ENCODE measurements at regions not wholly inside any gene's neighbourhood (a gene's known extent, or its start where the extent isn't known, plus 50 kb on each side); places are given as distances from the start of the nearest gene placed in this dataset.

GRCh38 chr6:85065831-85066230 lies 301.4 kb upstream of the TBX18 start:
- no peak overlapping the region for H3K4me3 Mint-ChIP-seq
- no peaks in the 10 kb centered on the region for H3K36me3 Mint-ChIP-seq (ENCODE audit: low read depth)
- H3K27ac Mint-ChIP-seq = no peak overlapping the region
- TF ChIP-seq CTCF (IDR thresholded peaks at IDR 0.05; ENCODE audit: unreplicated experiment in 3 of 3) = no peak
- no peaks in the 10 kb centered on the region for H3K4me1 Mint-ChIP-seq
- peaks cover 4% of the 10 kb centered on the region for H3K9me3 Mint-ChIP-seq
- no peaks in the 10 kb centered on the region for H3K27me3 Mint-ChIP-seq (ENCODE audit: low read depth)

- TF ChIP-seq CTCF (IDR thresholded peaks at IDR 0.05; ENCODE audit: unreplicated experiment in 3 of 3) = no peak
- Mint-ChIP-seq H3K27me3 (ENCODE audit: low read depth) (no peaks in the 10 kb centered on the region), H3K27ac (peak overlapping the region in 1 of 3 experiments; percentile 25), H3K4me3 (no peak overlapping the region), H3K36me3 (ENCODE audit: low read depth) (no peaks in the 10 kb centered on the region), H3K9me3 (no peaks in the 10 kb centered on the region), H3K4me1 (no peaks in the 10 kb centered on the region)
Measured at GRCh38 chr6:85063611-85064010, 299.2 kb upstream of the TBX18 start.

- TF ChIP-seq CTCF (IDR thresholded peaks at IDR 0.05; ENCODE audit: unreplicated experiment in 3 of 3) = no peak
- Mint-ChIP-seq H3K4me3 (no peak overlapping the region), H3K9me3 (no peaks in the 10 kb centered on the region), H3K27ac (peak overlapping the region in 1 of 3 experiments; percentile 25), H3K4me1 (no peaks in the 10 kb centered on the region), H3K36me3 (ENCODE audit: low read depth) (no peaks in the 10 kb centered on the region), H3K27me3 (ENCODE audit: low read depth) (no peaks in the 10 kb centered on the region)
Measured at GRCh38 chr6:85062884-85063283, 298.5 kb upstream of the TBX18 start.

GRCh38 chr6:85058806-85059205 lies 294.4 kb upstream of the TBX18 start:
- Mint-ChIP-seq H3K27ac (no peak overlapping the region), H3K9me3 (no peaks in the 10 kb centered on the region), H3K4me3 (no peak overlapping the region), H3K36me3 (ENCODE audit: low read depth) (no peaks in the 10 kb centered on the region), H3K27me3 (ENCODE audit: low read depth) (no peaks in the 10 kb centered on the region), H3K4me1 (no peaks in the 10 kb centered on the region)
- TF ChIP-seq CTCF (IDR thresholded peaks at IDR 0.05; ENCODE audit: unreplicated experiment in 3 of 3) = no peak

GRCh38 chr6:85050149-85050548 lies 285.8 kb upstream of the TBX18 start:
- H3K4me3 Mint-ChIP-seq = no peak overlapping the region
- no peaks in the 10 kb centered on the region for H3K4me1 Mint-ChIP-seq
- no peaks in the 10 kb centered on the region for H3K27me3 Mint-ChIP-seq (ENCODE audit: low read depth)
- no peaks in the 10 kb centered on the region for H3K9me3 Mint-ChIP-seq
- no peaks in the 10 kb centered on the region for H3K36me3 Mint-ChIP-seq (ENCODE audit: low read depth)
- no peak overlapping the region for H3K27ac Mint-ChIP-seq
- TF ChIP-seq CTCF (IDR thresholded peaks at IDR 0.05; ENCODE audit: unreplicated experiment in 3 of 3) = no peak

- H3K4me1 Mint-ChIP-seq = no peaks in the 10 kb centered on the region
- no peak overlapping the region for H3K4me3 Mint-ChIP-seq
- no peak for TF ChIP-seq CTCF (IDR thresholded peaks at IDR 0.05; ENCODE audit: unreplicated experiment in 3 of 3)
- H3K27me3 Mint-ChIP-seq (ENCODE audit: low read depth) = no peaks in the 10 kb centered on the region
- H3K9me3 Mint-ChIP-seq = no peaks in the 10 kb centered on the region
- H3K36me3 Mint-ChIP-seq (ENCODE audit: low read depth) = no peaks in the 10 kb centered on the region
- H3K27ac Mint-ChIP-seq = no peak overlapping the region
Measured at GRCh38 chr6:85049282-85049681, 284.9 kb upstream of the TBX18 start.

Data from nephron (organoid).